MM.1S (cell line): ENCODE measurements at regions not wholly inside any gene's neighbourhood (a gene's known extent, or its start where the extent isn't known, plus 50 kb on each side); places are given as distances from the start of the nearest gene placed in this dataset.

Source experiments
- CTCF ChIP-seq: fragments of 300-600 bp; sonication (generic); IDR thresholded peaks from 2 replicates; pipeline ENCODE4 v1.5.1; 2016; ENCODE audit warnings: antibody characterized with exemption, low read length, mixed read lengths
- EZH2 ChIP-seq: fragments of 300-600 bp; sonication (generic); optimal IDR thresholded peaks from 2 replicates; pipeline ENCODE3; 2017; ENCODE audit warnings: low read depth, mild to moderate bottlenecking, antibody characterized with exemption, low read length, mixed read lengths
- EZH2phosphoT487 ChIP-seq: fragments of 300-600 bp; sonication (generic); IDR thresholded peaks from 2 replicates; pipeline ENCODE4 v1.6.1; 2018; ENCODE audit warnings: antibody characterized with exemption, low read length

GRCh38 chr20:20821484-20822260 lies 109.2 kb upstream of the RALGAPA2 start:
- TF ChIP-seq CTCF (no peak), EZH2 (no peak), EZH2phosphoT487 (no peak)
